ENCODE measurements at regions not wholly inside any gene's neighbourhood (a gene's known extent, or its start where the extent isn't known, plus 50 kb on each side); places are given as distances from the start of the nearest gene placed in this dataset.

- no peak for DNase-seq (ENCODE audit: low spot score)
These were observed 289.4 kb upstream of the MYOCD start for GRCh38 chr17:12376276-12376675.

GRCh38 chr17:12386225-12386624 is 279.5 kb upstream of the MYOCD start:
- DNase-seq (ENCODE audit: low spot score) = no peak

- DNase-seq (ENCODE audit: low spot score) = no peak
These were observed 277.5 kb upstream of the MYOCD start for GRCh38 chr17:12388226-12388625.

GRCh38 chr17:12389421-12389820 is 276.3 kb upstream of the MYOCD start:
- DNase-seq (ENCODE audit: low spot score) = no peak

- DNase-seq (ENCODE audit: low spot score) = no peak
These were observed 275.1 kb upstream of the MYOCD start for GRCh38 chr17:12390631-12391030.

- no peak for DNase-seq (ENCODE audit: low spot score)
These were observed 274.2 kb upstream of the MYOCD start for GRCh38 chr17:12391468-12391867.

- peak; percentile 70 for DNase-seq (ENCODE audit: low spot score)
These were observed 269.8 kb upstream of the MYOCD start for GRCh38 chr17:12395733-12396354.

GRCh38 chr17:12398441-12399051 is 267.1 kb upstream of the MYOCD start:
- DNase-seq (ENCODE audit: low spot score) = no peak

GRCh38 chr17:12402963-12403622 is 262.6 kb upstream of the MYOCD start:
- DNase-seq (ENCODE audit: low spot score) = no peak

- no peak for DNase-seq (ENCODE audit: low spot score)
These were observed 261.8 kb upstream of the MYOCD start for GRCh38 chr17:12403881-12404398.

- no peak for DNase-seq (ENCODE audit: low spot score)
These were observed 259.0 kb upstream of the MYOCD start for GRCh38 chr17:12406623-12407215.

GRCh38 chr17:12407495-12408252 is 258.0 kb upstream of the MYOCD start:
- no peak for DNase-seq (ENCODE audit: low spot score)

GRCh38 chr17:12409082-12409481 is 256.6 kb upstream of the MYOCD start:
- no peak for DNase-seq (ENCODE audit: low spot score)

- no peak for DNase-seq (ENCODE audit: low spot score)
These were observed 255.0 kb upstream of the MYOCD start for GRCh38 chr17:12410717-12411116.

GRCh38 chr17:12415031-12415430 is 250.7 kb upstream of the MYOCD start:
- DNase-seq (ENCODE audit: low spot score) = peak; percentile 45

- no peak for DNase-seq (ENCODE audit: low spot score)
These were observed 244.6 kb upstream of the MYOCD start for GRCh38 chr17:12421077-12421476.

- no peak for DNase-seq (ENCODE audit: low spot score)
These were observed 243.9 kb upstream of the MYOCD start for GRCh38 chr17:12421646-12422306.

GRCh38 chr17:12422651-12423050 is 243.0 kb upstream of the MYOCD start:
- DNase-seq (ENCODE audit: low spot score) = no peak

- no peak for DNase-seq (ENCODE audit: low spot score)
These were observed 242.4 kb upstream of the MYOCD start for GRCh38 chr17:12423337-12423736.

- DNase-seq (ENCODE audit: low spot score) = no peak
These were observed 236.6 kb upstream of the MYOCD start for GRCh38 chr17:12429116-12429515.

- DNase-seq (ENCODE audit: low spot score) = no peak
These were observed 234.5 kb upstream of the MYOCD start for GRCh38 chr17:12431188-12431587.

GRCh38 chr17:12438212-12438611 is 227.5 kb upstream of the MYOCD start:
- no peak for DNase-seq (ENCODE audit: low spot score)
